ENCODE measurements at regions not wholly inside any gene's neighbourhood (a gene's known extent, or its start where the extent isn't known, plus 50 kb on each side); places are given as distances from the start of the nearest gene placed in this dataset.

DNA sequence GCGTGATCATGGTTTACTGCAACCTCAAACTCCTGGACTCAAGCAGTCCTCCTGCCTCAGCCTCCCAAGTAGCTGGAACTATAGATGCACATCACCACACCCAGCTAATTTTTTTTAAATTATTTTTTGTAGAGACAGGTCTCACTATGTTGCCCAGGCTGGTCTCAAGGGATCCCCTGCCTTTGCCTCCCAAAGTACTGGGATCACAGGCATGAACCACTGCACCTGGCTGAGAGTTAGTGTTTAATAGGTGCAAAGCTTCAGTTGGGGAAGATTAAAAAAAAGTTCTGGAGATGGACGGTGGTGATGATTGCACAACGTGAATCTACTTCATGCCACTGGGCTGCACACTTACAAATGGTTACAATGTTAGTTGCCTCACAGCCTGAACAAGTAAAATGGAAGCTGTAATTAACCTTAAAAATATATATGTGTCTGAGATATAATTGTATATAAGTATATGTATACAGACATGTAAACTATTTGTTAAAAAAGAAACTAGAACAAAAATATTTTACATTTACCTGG is 106.4 kb upstream of the ZNF438 start:
- no peak overlapping the region for H3K27ac ChIP-seq (ENCODE audit: low read depth, low read length)
- no peaks in the 10 kb centered on the region for H3K9me3 ChIP-seq (ENCODE audit: insufficient read depth, low read length)
- H3K4me3 ChIP-seq (ENCODE audit: insufficient read depth, low read length, poor library complexity, severe bottlenecking) = no peak overlapping the region
- H2AFZ ChIP-seq (ENCODE audit: low read depth, low read length, severe bottlenecking) = no peak overlapping the region
- no peaks in the 10 kb centered on the region for H3K36me3 ChIP-seq (ENCODE audit: low read length)
- no peak overlapping the region for H3K4me2 ChIP-seq (ENCODE audit: low read depth, low read length, poor library complexity, severe bottlenecking)
- no peaks in the 10 kb centered on the region for H3K79me2 ChIP-seq (ENCODE audit: insufficient read depth, low read length)
- no peaks in the 10 kb centered on the region for H3K27me3 ChIP-seq (ENCODE audit: low read length)
- no peak for TF ChIP-seq EZH2phosphoT487 (conservative IDR thresholded peaks at IDR 0.05; ENCODE audit: low read length)
- TF ChIP-seq, protein P1, sequence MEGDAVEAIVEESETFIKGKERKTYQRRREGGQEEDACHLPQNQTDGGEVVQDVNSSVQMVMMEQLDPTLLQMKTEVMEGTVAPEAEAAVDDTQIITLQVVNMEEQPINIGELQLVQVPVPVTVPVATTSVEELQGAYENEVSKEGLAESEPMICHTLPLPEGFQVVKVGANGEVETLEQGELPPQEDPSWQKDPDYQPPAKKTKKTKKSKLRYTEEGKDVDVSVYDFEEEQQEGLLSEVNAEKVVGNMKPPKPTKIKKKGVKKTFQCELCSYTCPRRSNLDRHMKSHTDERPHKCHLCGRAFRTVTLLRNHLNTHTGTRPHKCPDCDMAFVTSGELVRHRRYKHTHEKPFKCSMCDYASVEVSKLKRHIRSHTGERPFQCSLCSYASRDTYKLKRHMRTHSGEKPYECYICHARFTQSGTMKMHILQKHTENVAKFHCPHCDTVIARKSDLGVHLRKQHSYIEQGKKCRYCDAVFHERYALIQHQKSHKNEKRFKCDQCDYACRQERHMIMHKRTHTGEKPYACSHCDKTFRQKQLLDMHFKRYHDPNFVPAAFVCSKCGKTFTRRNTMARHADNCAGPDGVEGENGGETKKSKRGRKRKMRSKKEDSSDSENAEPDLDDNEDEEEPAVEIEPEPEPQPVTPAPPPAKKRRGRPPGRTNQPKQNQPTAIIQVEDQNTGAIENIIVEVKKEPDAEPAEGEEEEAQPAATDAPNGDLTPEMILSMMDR (IDR thresholded peaks at IDR 0.05; ENCODE audit: insufficient read depth, low read length, poor library complexity, severe bottlenecking) = no peak
- no peaks in the 10 kb centered on the region for H3K9me2 ChIP-seq (replicated peaks; ENCODE audit: insufficient read depth, low read length)
- H3F3A ChIP-seq (ENCODE audit: insufficient read depth) = no peaks in the 10 kb centered on the region
- no peaks in the 10 kb centered on the region for H4K20me1 ChIP-seq (ENCODE audit: low read depth, low read length)
- H3K9ac ChIP-seq (ENCODE audit: low read length) = no peak overlapping the region

DNA sequence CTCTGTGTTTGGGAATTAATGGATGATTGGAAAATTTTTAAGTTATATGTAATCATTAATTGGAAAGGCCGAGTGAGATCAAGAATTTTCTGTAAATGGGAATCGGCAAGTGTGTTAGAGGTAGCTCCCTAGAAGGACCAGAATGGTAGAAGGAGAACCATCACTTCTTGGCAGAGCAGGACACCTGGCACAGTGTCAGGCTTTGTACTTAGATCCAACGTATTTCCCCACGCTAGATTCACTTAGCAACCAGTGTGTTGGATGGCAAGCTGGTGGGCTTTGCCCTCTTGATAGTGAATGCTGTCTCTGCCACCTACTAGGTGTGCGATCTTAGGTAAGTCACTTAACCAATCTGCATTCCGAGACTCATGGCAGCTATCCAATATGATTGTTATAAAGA is 107.8 kb upstream of the ZNF438 start:
- no peaks in the 10 kb centered on the region for H3K9me3 ChIP-seq (ENCODE audit: insufficient read depth, low read length)
- no peak overlapping the region for H3K27ac ChIP-seq (ENCODE audit: low read depth, low read length)
- H3K4me3 ChIP-seq (ENCODE audit: insufficient read depth, low read length, poor library complexity, severe bottlenecking) = no peak overlapping the region
- no peak overlapping the region for H3K4me2 ChIP-seq (ENCODE audit: low read depth, low read length, poor library complexity, severe bottlenecking)
- H3F3A ChIP-seq (ENCODE audit: insufficient read depth) = no peaks in the 10 kb centered on the region
- no peaks in the 10 kb centered on the region for H4K20me1 ChIP-seq (ENCODE audit: low read depth, low read length)
- no peaks in the 10 kb centered on the region for H3K27me3 ChIP-seq (ENCODE audit: low read length)
- H3K9me2 ChIP-seq (replicated peaks; ENCODE audit: insufficient read depth, low read length) = no peaks in the 10 kb centered on the region
- H2AFZ ChIP-seq (ENCODE audit: low read depth, low read length, severe bottlenecking) = no peak overlapping the region
- no peaks in the 10 kb centered on the region for H3K36me3 ChIP-seq (ENCODE audit: low read length)
- H3K9ac ChIP-seq (ENCODE audit: low read length) = no peak overlapping the region
- no peak for TF ChIP-seq EZH2phosphoT487 (conservative IDR thresholded peaks at IDR 0.05; ENCODE audit: low read length)
- TF ChIP-seq, protein P1 (IDR thresholded peaks at IDR 0.05; ENCODE audit: insufficient read depth, low read length, poor library complexity, severe bottlenecking) = no peak
- no peaks in the 10 kb centered on the region for H3K79me2 ChIP-seq (ENCODE audit: insufficient read depth, low read length)

GRCh38 chr10:31140716-31141115 is 109.1 kb upstream of the ZNF438 start:
- Histone ChIP-seq H4K20me1 (ENCODE audit: low read depth, low read length) (no peaks in the 10 kb centered on the region), H3F3A (ENCODE audit: insufficient read depth) (no peaks in the 10 kb centered on the region), H3K27me3 (ENCODE audit: low read length) (no peaks in the 10 kb centered on the region), H3K9ac (ENCODE audit: low read length) (no peak overlapping the region), H3K9me2 (replicated peaks; ENCODE audit: insufficient read depth, low read length) (no peaks in the 10 kb centered on the region), H2AFZ (ENCODE audit: low read depth, low read length, severe bottlenecking) (no peak overlapping the region), H3K4me2 (ENCODE audit: low read depth, low read length, poor library complexity, severe bottlenecking) (no peak overlapping the region), H3K36me3 (ENCODE audit: low read length) (no peaks in the 10 kb centered on the region), H3K9me3 (ENCODE audit: insufficient read depth, low read length) (no peaks in the 10 kb centered on the region), H3K4me3 (ENCODE audit: insufficient read depth, low read length, poor library complexity, severe bottlenecking) (no peak overlapping the region), H3K79me2 (ENCODE audit: insufficient read depth, low read length) (no peaks in the 10 kb centered on the region), H3K27ac (ENCODE audit: low read depth, low read length) (no peak overlapping the region)
- TF ChIP-seq, protein P1 (IDR thresholded peaks at IDR 0.05; ENCODE audit: insufficient read depth, low read length, poor library complexity, severe bottlenecking) = no peak
- no peak for TF ChIP-seq EZH2phosphoT487 (conservative IDR thresholded peaks at IDR 0.05; ENCODE audit: low read length)

Measured in SU-DHL-6 (cell line).